Gastrocnemius medialis (tissue), 4 donors: ENCODE measurements at regions not wholly inside any gene's neighbourhood (a gene's known extent, or its start where the extent isn't known, plus 50 kb on each side); places are given as distances from the start of the nearest gene placed in this dataset.

Experiments used
- CTCF ChIP-seq, 5 experiments: fragments of 450-650 bp in 3 of 5; fragments of 200-600 bp in 2 of 5; sonication (generic) in 2 of 5; IDR thresholded peaks in 4 of 5; conservative IDR thresholded peaks in 1 of 5; 1 replicate in 4 of 5; 2 replicates in 1 of 5; pipeline ENCODE4 v1.5.1; 2016 to 2019; ENCODE audit warnings: antibody characterized with exemption in 5 of 5, mild to moderate bottlenecking in 3 of 5, moderate library complexity in 3 of 5
- POLR2A ChIP-seq, 2 donors: fragments of 450-650 bp; IDR thresholded peaks; one replicate each; pipeline ENCODE4 v1.6.1; 2017; ENCODE audit warnings: antibody characterized with exemption in 2 of 2, mild to moderate bottlenecking in 2 of 2, moderate library complexity in 2 of 2

DNA sequence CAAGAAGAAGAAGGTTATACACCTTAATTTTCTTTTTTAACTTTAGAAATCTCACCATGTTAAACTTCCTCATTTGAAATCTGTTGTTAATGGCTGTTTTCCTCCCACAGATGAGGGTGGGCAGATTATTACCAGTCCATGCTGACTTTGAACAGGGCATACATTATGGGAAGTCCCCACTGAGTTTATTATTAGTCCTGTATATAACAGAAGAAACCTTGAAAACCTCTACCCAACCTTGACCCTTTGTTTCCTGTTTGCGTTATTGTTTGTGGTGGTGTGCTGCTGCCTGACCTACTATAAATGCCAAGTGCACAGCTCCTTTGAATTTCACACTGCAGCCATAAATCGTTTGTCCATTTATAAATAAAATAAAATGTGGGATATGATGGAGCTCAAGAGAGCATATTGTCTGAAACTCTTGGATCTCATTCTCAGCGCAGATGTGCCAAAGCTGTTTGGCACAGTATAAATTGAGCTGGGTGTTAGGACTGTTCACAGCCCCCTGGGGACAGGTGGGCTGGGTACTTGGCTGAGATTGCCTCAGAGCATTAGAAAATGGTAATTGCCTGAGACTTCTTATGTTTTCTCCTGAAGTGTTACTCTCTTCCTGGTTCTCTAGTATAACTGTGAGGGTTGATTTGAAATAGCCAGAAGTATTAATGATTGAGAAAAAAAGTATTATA, 139.6 kb downstream of the SPATA31D1 start:
- TF ChIP-seq POLR2A (IDR thresholded peaks at IDR 0.05) = no peak
- TF ChIP-seq CTCF (IDR thresholded peaks at IDR 0.05 in 4 of 5, conservative IDR thresholded peaks at IDR 0.05 in 1 of 5) = no peak
